Fibroblast of lung (primary cell): ENCODE measurements at regions not wholly inside any gene's neighbourhood (a gene's known extent, or its start where the extent isn't known, plus 50 kb on each side); places are given as distances from the start of the nearest gene placed in this dataset.

Experiments used
- DNase-seq, 2 donors: peaks; one replicate each; pipeline versions ENCODE4 v3.0.0 to v3.0.0-alpha.2; 2010; ENCODE audit warnings: low read depth in 2 of 2
- H2AFZ ChIP-seq: 2 replicates; pipeline ENCODE4 v1.5.1; 2012; ENCODE audit warnings: low read length, control low read depth, inconsistent platforms
- H3K27ac ChIP-seq: 2 replicates; pipeline ENCODE4 v1.5.1; 2011; ENCODE audit warnings: low read length, control low read depth; ENCODE audit not compliant: insufficient read depth
- H3K27me3 ChIP-seq: 2 replicates; pipeline ENCODE4 v1.5.1; 2011; ENCODE audit warnings: mild to moderate bottlenecking, low read length; ENCODE audit not compliant: control insufficient read depth, insufficient read depth
- H3K36me3 ChIP-seq: 2 replicates; pipeline ENCODE4 v1.5.1; 2011; ENCODE audit warnings: low read length; ENCODE audit not compliant: control insufficient read depth, insufficient read depth
- H3K4me1 ChIP-seq: 2 replicates; pipeline ENCODE4 v1.5.1; 2011; ENCODE audit warnings: low read length; ENCODE audit not compliant: control insufficient read depth, insufficient read depth; ENCODE audit errors: extremely low read depth
- H3K4me2 ChIP-seq: 2 replicates; pipeline ENCODE4 v1.5.1; 2011; ENCODE audit warnings: low read length, control low read depth; ENCODE audit not compliant: insufficient read depth; ENCODE audit errors: extremely low read depth
- H3K4me3 ChIP-seq, 4 experiments: fragments of 200-600 bp in 1 of 4; sonication (generic) in 1 of 4; replicated peaks in 1 of 4; 2 replicates each; pipeline ENCODE4 v1.5.1; 2011 to 2016; ENCODE audit warnings: low read length in 4 of 4, low read depth in 3 of 4, mild to moderate bottlenecking in 3 of 4, control low read depth in 2 of 4, inconsistent platforms in 1 of 4, mixed read lengths in 1 of 4; ENCODE audit not compliant: insufficient read depth in 1 of 4; ENCODE audit errors: control extremely low read depth in 1 of 4
- H3K79me2 ChIP-seq: 2 replicates; pipeline ENCODE4 v1.5.1; 2012; ENCODE audit warnings: mild to moderate bottlenecking, low read length, inconsistent platforms; ENCODE audit not compliant: control insufficient read depth, insufficient read depth
- H3K9ac ChIP-seq: 2 replicates; pipeline ENCODE4 v1.5.1; 2011; ENCODE audit warnings: mild to moderate bottlenecking, low read length, control low read depth; ENCODE audit not compliant: insufficient read depth
- H3K9me3 ChIP-seq: 2 replicates; pipeline ENCODE4 v1.5.1; 2012; ENCODE audit warnings: low read depth, low read length; ENCODE audit not compliant: control insufficient read depth, insufficient read depth
- H4K20me1 ChIP-seq: 2 replicates; pipeline ENCODE4 v1.5.1; 2011; ENCODE audit warnings: low read length; ENCODE audit not compliant: control insufficient read depth, insufficient read depth; ENCODE audit errors: extremely low read depth
- EZH2 ChIP-seq: IDR thresholded peaks from 2 replicates; pipeline ENCODE4 v1.5.1; 2012; ENCODE audit warnings: low read length, control low read depth, mild to moderate bottlenecking; ENCODE audit errors: missing control alignments
- TF ChIP-seq, protein P1 (sequence below), 2 donors: IDR thresholded peaks in 1 of 2; conservative IDR thresholded peaks in 1 of 2; 1 replicate in 1 of 2; 2 replicates in 1 of 2; pipeline ENCODE4 v1.5.1; 2011 to 2012; ENCODE audit warnings: low read length in 2 of 2, control low read depth in 1 of 2, inconsistent platforms in 1 of 2, low read depth in 1 of 2, mild to moderate bottlenecking in 1 of 2

DNA sequence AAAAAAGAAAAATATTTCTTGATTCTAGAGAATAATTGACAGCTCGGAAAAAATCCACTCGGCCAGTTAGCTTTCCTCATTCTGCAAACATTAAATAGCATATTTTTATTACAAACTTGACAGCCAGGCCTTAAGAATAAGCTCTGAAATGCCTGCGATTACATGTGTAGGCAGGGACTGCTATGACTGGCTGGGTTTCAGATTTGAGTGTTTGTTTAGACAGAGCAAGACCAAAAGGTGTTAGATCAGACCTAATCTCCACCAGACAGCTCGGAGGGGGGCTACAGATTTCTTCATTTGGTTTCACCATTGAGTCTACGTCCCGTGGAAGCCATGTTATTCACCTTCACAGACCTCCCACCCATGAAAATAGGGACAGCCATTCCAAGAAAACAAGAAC is 192.1 kb upstream of the ADAMTS5 start:
- no peaks in the 10 kb centered on the region for H3K4me1 ChIP-seq
- H4K20me1 ChIP-seq = no peaks in the 10 kb centered on the region
- H3K4me2 ChIP-seq = no peak overlapping the region
- no peak overlapping the region for H3K4me3 ChIP-seq
- no peak for DNase-seq
- H3K27ac ChIP-seq = no peak overlapping the region
- H3K27me3 ChIP-seq = no peaks in the 10 kb centered on the region
- H3K79me2 ChIP-seq = no peaks in the 10 kb centered on the region
- no peak for TF ChIP-seq EZH2
- TF ChIP-seq, protein P1, sequence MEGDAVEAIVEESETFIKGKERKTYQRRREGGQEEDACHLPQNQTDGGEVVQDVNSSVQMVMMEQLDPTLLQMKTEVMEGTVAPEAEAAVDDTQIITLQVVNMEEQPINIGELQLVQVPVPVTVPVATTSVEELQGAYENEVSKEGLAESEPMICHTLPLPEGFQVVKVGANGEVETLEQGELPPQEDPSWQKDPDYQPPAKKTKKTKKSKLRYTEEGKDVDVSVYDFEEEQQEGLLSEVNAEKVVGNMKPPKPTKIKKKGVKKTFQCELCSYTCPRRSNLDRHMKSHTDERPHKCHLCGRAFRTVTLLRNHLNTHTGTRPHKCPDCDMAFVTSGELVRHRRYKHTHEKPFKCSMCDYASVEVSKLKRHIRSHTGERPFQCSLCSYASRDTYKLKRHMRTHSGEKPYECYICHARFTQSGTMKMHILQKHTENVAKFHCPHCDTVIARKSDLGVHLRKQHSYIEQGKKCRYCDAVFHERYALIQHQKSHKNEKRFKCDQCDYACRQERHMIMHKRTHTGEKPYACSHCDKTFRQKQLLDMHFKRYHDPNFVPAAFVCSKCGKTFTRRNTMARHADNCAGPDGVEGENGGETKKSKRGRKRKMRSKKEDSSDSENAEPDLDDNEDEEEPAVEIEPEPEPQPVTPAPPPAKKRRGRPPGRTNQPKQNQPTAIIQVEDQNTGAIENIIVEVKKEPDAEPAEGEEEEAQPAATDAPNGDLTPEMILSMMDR (conservative IDR thresholded peaks at IDR 0.05 in 1 of 2, IDR thresholded peaks at IDR 0.05 in 1 of 2; ENCODE audit: low read depth in 1 of 2, low read length in 2 of 2) = no peak
- H2AFZ ChIP-seq = peak overlapping the region; percentile 5
- no peaks in the 10 kb centered on the region for H3K9me3 ChIP-seq
- H3K9ac ChIP-seq = no peak overlapping the region
- H3K36me3 ChIP-seq = no peaks in the 10 kb centered on the region

DNA sequence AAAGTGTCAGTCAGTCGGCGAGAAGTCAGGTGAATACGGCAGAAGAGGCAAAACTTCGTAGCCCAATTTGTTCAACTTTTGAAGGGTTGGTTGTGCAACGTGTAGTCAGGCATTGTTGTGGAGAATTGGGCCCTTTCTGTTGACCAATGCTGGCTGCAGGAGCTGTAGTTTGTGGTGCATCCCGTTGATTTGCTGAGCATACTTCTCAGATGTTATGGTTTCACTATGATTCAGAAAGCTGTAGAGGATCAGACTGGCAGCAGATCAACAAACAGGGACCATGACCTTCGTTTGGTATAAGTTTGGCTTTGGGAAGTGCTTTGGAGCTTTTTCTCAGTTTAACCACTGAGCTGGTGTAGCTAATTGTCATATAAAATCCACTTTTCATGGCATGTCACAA is 190.2 kb upstream of the ADAMTS5 start:
- no peak overlapping the region for H2AFZ ChIP-seq
- no peak for DNase-seq
- H3K4me1 ChIP-seq = no peaks in the 10 kb centered on the region
- H3K79me2 ChIP-seq = no peaks in the 10 kb centered on the region
- H3K36me3 ChIP-seq = no peaks in the 10 kb centered on the region
- no peaks in the 10 kb centered on the region for H3K27me3 ChIP-seq
- TF ChIP-seq, protein P1 (conservative IDR thresholded peaks at IDR 0.05 in 1 of 2, IDR thresholded peaks at IDR 0.05 in 1 of 2; ENCODE audit: low read depth in 1 of 2, low read length in 2 of 2) = no peak
- no peak for TF ChIP-seq EZH2
- H3K9ac ChIP-seq = no peak overlapping the region
- H3K27ac ChIP-seq = no peak overlapping the region
- no peaks in the 10 kb centered on the region for H4K20me1 ChIP-seq
- no peak overlapping the region for H3K4me3 ChIP-seq
- no peaks in the 10 kb centered on the region for H3K9me3 ChIP-seq
- H3K4me2 ChIP-seq = no peak overlapping the region

- Histone ChIP-seq H3K79me2 (no peaks in the 10 kb centered on the region), H3K36me3 (no peaks in the 10 kb centered on the region), H3K27ac (no peak overlapping the region), H3K4me1 (no peaks in the 10 kb centered on the region), H3K4me2 (no peak overlapping the region), H2AFZ (no peak overlapping the region), H3K4me3 (no peak overlapping the region), H3K9me3 (no peaks in the 10 kb centered on the region), H3K9ac (no peak overlapping the region), H4K20me1 (no peaks in the 10 kb centered on the region), H3K27me3 (no peaks in the 10 kb centered on the region)
- TF ChIP-seq EZH2 = no peak
- TF ChIP-seq, protein P1 (conservative IDR thresholded peaks at IDR 0.05 in 1 of 2, IDR thresholded peaks at IDR 0.05 in 1 of 2; ENCODE audit: low read depth in 1 of 2, low read length in 2 of 2) = no peak
- DNase-seq = no peak
Observed at GRCh38 chr21:27156666-27157065, 189.8 kb upstream of the ADAMTS5 start.
